Neural cell (in vitro differentiated cells): ENCODE measurements at regions not wholly inside any gene's neighbourhood (a gene's known extent, or its start where the extent isn't known, plus 50 kb on each side); places are given as distances from the start of the nearest gene placed in this dataset.

Experiments used
- H2AFZ ChIP-seq: fragments of 200-600, 300-800 bp; sonication (generic), shearing (Covaris generic); 2 replicates; pipeline ENCODE4 v1.6.0; 2014; ENCODE audit warnings: low read depth, mild to moderate bottlenecking, antibody characterized with exemption, low read length, moderate library complexity
- H3F3A ChIP-seq: fragments of 200-600 bp; shearing (Covaris generic); 2 replicates; pipeline ENCODE4 v1.6.1; 2016; ENCODE audit warnings: mild to moderate bottlenecking, moderate library complexity, mixed read lengths, antibody characterized with exemption, low read length; ENCODE audit not compliant: insufficient read depth, poor library complexity, severe bottlenecking
- H3K27ac ChIP-seq: fragments of 200-600, 300-800 bp; sonication (generic), shearing (Covaris generic); 2 replicates; pipeline ENCODE4 v1.5.1; 2014; ENCODE audit warnings: mild to moderate bottlenecking, low read length, moderate library complexity
- H3K27me3 ChIP-seq: fragments of 300-800, 200-600 bp; sonication (generic), shearing (Covaris generic); 2 replicates; pipeline ENCODE4 v1.6.0; 2014; ENCODE audit warnings: mild to moderate bottlenecking, low read depth, low read length, moderate library complexity; ENCODE audit not compliant: insufficient read depth
- H3K36me3 ChIP-seq: fragments of 300-800, 200-600 bp; sonication (generic), shearing (Covaris generic); 2 replicates; pipeline ENCODE4 v1.5.1; 2014; ENCODE audit warnings: mild to moderate bottlenecking, antibody characterized with exemption, low read length, moderate library complexity; ENCODE audit not compliant: insufficient read depth
- H3K4me2 ChIP-seq: fragments of 300-800, 200-600 bp; sonication (generic), shearing (Covaris generic); 2 replicates; pipeline ENCODE4 v1.6.0; 2014; ENCODE audit warnings: mild to moderate bottlenecking, low read length
- H3K4me3 ChIP-seq: fragments of 300-800, 200-600 bp; sonication (generic), shearing (Covaris generic); 2 replicates; pipeline ENCODE4 v1.5.1; 2014; ENCODE audit warnings: mild to moderate bottlenecking, low read length, moderate library complexity
- H3K79me2 ChIP-seq: fragments of 200-600 bp; shearing (Covaris generic); replicated peaks from 2 replicates; pipeline ENCODE4 v1.6.0; 2014; ENCODE audit warnings: mild to moderate bottlenecking, low read length, moderate library complexity; ENCODE audit not compliant: insufficient read depth
- H3K9ac ChIP-seq: fragments of 300-800, 200-600 bp; sonication (generic), shearing (Covaris generic); 2 replicates; pipeline ENCODE4 v1.6.1; 2016; ENCODE audit warnings: mild to moderate bottlenecking, low read length, mixed read lengths
- H3K9me2 ChIP-seq: fragments of 200-600 bp; shearing (Covaris generic); 2 replicates; pipeline ENCODE4 v1.6.1; 2016; ENCODE audit warnings: mild to moderate bottlenecking, low read length, mixed read lengths; ENCODE audit not compliant: insufficient read depth
- H3K9me3 ChIP-seq: fragments of 200-600, 300-800 bp; sonication (generic), shearing (Covaris generic); 2 replicates; pipeline ENCODE4 v1.6.1; 2016; ENCODE audit warnings: mild to moderate bottlenecking, mixed run types, low read length, moderate library complexity, mixed read lengths
- H4K20me1 ChIP-seq: fragments of 200-600 bp; shearing (Covaris generic); 2 replicates; pipeline ENCODE4 v1.6.1; 2016; ENCODE audit warnings: mild to moderate bottlenecking, mixed run types; ENCODE audit not compliant: insufficient read depth
- CTCF ChIP-seq: fragments of 450-650 bp; IDR thresholded peaks from 2 replicates; pipeline ENCODE4 v1.5.1; 2014; ENCODE audit warnings: antibody characterized with exemption, mild to moderate bottlenecking, moderate library complexity; ENCODE audit not compliant: poor library complexity, severe bottlenecking
- EP300 ChIP-seq: fragments of 450-650 bp; conservative IDR thresholded peaks from 2 replicates; pipeline ENCODE4 v1.6.1; 2014; ENCODE audit warnings: antibody characterized with exemption, mild to moderate bottlenecking, moderate library complexity; ENCODE audit not compliant: poor library complexity, severe bottlenecking
- EZH2 ChIP-seq: fragments of 200-600, 300-800 bp; shearing (Covaris generic), sonication (generic); IDR thresholded peaks from 2 replicates; pipeline ENCODE4 v1.6.1; 2014; ENCODE audit warnings: antibody characterized with exemption, low read length, borderline replicate concordance, mild to moderate bottlenecking; ENCODE audit not compliant: insufficient read depth, poor library complexity, severe bottlenecking
- MXI1 ChIP-seq: fragments of 450-650 bp; conservative IDR thresholded peaks from 2 replicates; pipeline ENCODE4 v1.6.1; 2014; ENCODE audit warnings: antibody characterized with exemption, mild to moderate bottlenecking; ENCODE audit not compliant: poor library complexity, severe bottlenecking
- POLR2AphosphoS5 ChIP-seq: IDR thresholded peaks from 2 replicates; pipeline ENCODE4 v1.6.1; 2012
- RAD21 ChIP-seq: fragments of 450-650 bp; conservative IDR thresholded peaks from 2 replicates; pipeline ENCODE4 v1.6.1; 2014; ENCODE audit warnings: antibody characterized with exemption, mild to moderate bottlenecking, moderate library complexity
- REST ChIP-seq: IDR thresholded peaks from 2 replicates; pipeline ENCODE4 v1.6.1; 2012; ENCODE audit warnings: borderline replicate concordance
- SMC3 ChIP-seq: fragments of 450-650 bp; conservative IDR thresholded peaks from 2 replicates; pipeline ENCODE4 v1.6.1; 2014; ENCODE audit warnings: antibody characterized with exemption, mild to moderate bottlenecking, moderate library complexity; ENCODE audit not compliant: poor library complexity
- TAF1 ChIP-seq: IDR thresholded peaks from 2 replicates; pipeline ENCODE4 v1.6.1; 2012; ENCODE audit warnings: low read depth

GRCh38 chr10:83078160-83078559, 1061.1 kb upstream of the GHITM start:
- Histone ChIP-seq H3K9ac (no peak overlapping the region), H2AFZ (no peak overlapping the region), H4K20me1 (no peaks in the 10 kb centered on the region), H3K4me3 (no peak overlapping the region), H3F3A (no peaks in the 10 kb centered on the region), H3K79me2 (no peaks in the 10 kb centered on the region), H3K36me3 (no peaks in the 10 kb centered on the region), H3K27ac (no peak overlapping the region), H3K9me2 (no peaks in the 10 kb centered on the region), H3K9me3 (no peaks in the 10 kb centered on the region), H3K4me2 (no peak overlapping the region), H3K27me3 (no peaks in the 10 kb centered on the region)
- no peak for TF ChIP-seq CTCF

DNA sequence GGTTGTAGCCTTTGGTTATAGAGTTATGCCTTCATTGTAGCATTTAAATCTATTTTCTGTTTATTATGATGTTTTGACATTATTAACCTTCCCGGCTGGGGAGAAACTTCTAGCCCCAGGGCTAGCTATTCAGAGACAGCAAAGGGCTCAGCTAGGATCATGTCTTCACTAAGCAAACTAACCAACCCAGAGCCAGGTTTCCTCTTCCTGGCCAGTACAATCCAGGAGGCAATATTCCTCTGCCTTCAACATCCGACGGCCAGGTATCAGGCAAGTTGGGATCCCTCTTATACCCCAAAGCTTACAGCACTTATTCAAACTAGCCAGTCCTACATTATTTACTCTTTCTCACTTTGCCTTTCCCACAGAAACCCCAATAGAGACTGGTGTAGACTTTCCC, 1060.7 kb upstream of the GHITM start:
- Histone ChIP-seq H2AFZ (no peak overlapping the region), H3K9me3 (no peaks in the 10 kb centered on the region), H3K36me3 (no peaks in the 10 kb centered on the region), H3F3A (no peaks in the 10 kb centered on the region), H3K27me3 (no peaks in the 10 kb centered on the region), H3K4me3 (no peak overlapping the region), H3K4me2 (no peak overlapping the region), H3K27ac (no peak overlapping the region), H4K20me1 (no peaks in the 10 kb centered on the region), H3K9ac (no peak overlapping the region), H3K9me2 (no peaks in the 10 kb centered on the region), H3K79me2 (no peaks in the 10 kb centered on the region)
- TF ChIP-seq EZH2 = no peak
- TF ChIP-seq POLR2AphosphoS5 = no peak
- no peak for TF ChIP-seq EP300
- TF ChIP-seq SMC3 = no peak
- TF ChIP-seq CTCF = no peak
- TF ChIP-seq MXI1 = no peak
- no peak for TF ChIP-seq TAF1
- no peak for TF ChIP-seq RAD21
- no peak for TF ChIP-seq REST
